HL-60 (cell line): ENCODE measurements at regions not wholly inside any gene's neighbourhood (a gene's known extent, or its start where the extent isn't known, plus 50 kb on each side); places are given as distances from the start of the nearest gene placed in this dataset.

Experiments used
- DNase-seq, 2 experiments: peaks; one replicate each; pipeline ENCODE4 v3.0.0-alpha.2; 2010 to 2020; ENCODE audit warnings: low read depth in 1 of 2, low spot score in 1 of 2
- H3K27ac ChIP-seq: fragments of 250-450 bp; sonication (Bioruptor Pico); replicated peaks from 2 replicates; pipeline ENCODE4 v1.5.1; 2020; ENCODE audit warnings: mild to moderate bottlenecking, moderate library complexity
- H3K27me3 ChIP-seq: fragments of 250-450 bp; sonication (Bioruptor Pico); 2 replicates; pipeline ENCODE4 v1.5.1; 2021; ENCODE audit warnings: mild to moderate bottlenecking, moderate library complexity; ENCODE audit not compliant: insufficient read depth, poor library complexity, severe bottlenecking
- H3K4me3 ChIP-seq: replicated peaks from 2 replicates; pipeline ENCODE4 v1.5.1; 2011; ENCODE audit warnings: mild to moderate bottlenecking, control low read depth, low read length; ENCODE audit not compliant: insufficient read depth
- GABPA ChIP-seq: IDR thresholded peaks from 2 replicates; pipeline ENCODE4 v1.6.1; 2012; ENCODE audit warnings: low read depth
- POLR2AphosphoS5 ChIP-seq: IDR thresholded peaks from 2 replicates; pipeline ENCODE4 v1.6.1; 2012; ENCODE audit warnings: low read depth
- SPI1 ChIP-seq: IDR thresholded peaks from 2 replicates; pipeline ENCODE4 v1.6.1; 2012; ENCODE audit warnings: low read depth, mild to moderate bottlenecking, borderline replicate concordance
- TF ChIP-seq, protein P1 (sequence below): IDR thresholded peaks from 2 replicates; pipeline ENCODE4 v1.6.1; 2012; ENCODE audit warnings: low read depth; ENCODE audit not compliant: insufficient replicate concordance
- TF ChIP-seq, protein P2 (sequence below): IDR thresholded peaks from one replicate; pipeline ENCODE4 v1.5.1; 2011; ENCODE audit warnings: low read length, control low read depth, inconsistent platforms; ENCODE audit not compliant: insufficient read depth

DNA sequence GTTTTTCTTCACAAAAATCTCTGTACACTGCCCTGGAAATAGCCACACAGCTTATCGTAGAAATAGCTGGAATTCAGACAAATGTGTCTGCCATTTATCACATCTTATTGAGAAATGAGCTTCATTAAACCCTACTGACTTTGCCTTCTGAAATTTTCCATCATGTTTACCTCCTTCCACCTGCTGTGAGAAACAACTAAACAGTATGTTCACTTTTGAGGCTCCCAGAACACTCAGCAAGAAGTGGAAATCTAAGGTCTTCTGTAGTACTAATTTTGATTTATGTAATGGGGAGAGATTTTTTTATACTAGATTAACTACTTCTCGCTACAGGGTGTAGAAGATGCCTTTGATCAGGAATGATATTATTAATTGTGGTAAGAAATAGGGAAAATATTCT, 268.0 kb downstream of the KCNC2 start:
- Histone ChIP-seq H3K27ac (no peak overlapping the region), H3K4me3 (no peak overlapping the region), H3K27me3 (no peaks in the 10 kb centered on the region)
- TF ChIP-seq GABPA (no peak), POLR2AphosphoS5 (no peak), SPI1 (no peak)
- TF ChIP-seq, protein P1, sequence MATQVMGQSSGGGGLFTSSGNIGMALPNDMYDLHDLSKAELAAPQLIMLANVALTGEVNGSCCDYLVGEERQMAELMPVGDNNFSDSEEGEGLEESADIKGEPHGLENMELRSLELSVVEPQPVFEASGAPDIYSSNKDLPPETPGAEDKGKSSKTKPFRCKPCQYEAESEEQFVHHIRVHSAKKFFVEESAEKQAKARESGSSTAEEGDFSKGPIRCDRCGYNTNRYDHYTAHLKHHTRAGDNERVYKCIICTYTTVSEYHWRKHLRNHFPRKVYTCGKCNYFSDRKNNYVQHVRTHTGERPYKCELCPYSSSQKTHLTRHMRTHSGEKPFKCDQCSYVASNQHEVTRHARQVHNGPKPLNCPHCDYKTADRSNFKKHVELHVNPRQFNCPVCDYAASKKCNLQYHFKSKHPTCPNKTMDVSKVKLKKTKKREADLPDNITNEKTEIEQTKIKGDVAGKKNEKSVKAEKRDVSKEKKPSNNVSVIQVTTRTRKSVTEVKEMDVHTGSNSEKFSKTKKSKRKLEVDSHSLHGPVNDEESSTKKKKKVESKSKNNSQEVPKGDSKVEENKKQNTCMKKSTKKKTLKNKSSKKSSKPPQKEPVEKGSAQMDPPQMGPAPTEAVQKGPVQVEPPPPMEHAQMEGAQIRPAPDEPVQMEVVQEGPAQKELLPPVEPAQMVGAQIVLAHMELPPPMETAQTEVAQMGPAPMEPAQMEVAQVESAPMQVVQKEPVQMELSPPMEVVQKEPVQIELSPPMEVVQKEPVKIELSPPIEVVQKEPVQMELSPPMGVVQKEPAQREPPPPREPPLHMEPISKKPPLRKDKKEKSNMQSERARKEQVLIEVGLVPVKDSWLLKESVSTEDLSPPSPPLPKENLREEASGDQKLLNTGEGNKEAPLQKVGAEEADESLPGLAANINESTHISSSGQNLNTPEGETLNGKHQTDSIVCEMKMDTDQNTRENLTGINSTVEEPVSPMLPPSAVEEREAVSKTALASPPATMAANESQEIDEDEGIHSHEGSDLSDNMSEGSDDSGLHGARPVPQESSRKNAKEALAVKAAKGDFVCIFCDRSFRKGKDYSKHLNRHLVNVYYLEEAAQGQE: no peak
- TF ChIP-seq, protein P2, sequence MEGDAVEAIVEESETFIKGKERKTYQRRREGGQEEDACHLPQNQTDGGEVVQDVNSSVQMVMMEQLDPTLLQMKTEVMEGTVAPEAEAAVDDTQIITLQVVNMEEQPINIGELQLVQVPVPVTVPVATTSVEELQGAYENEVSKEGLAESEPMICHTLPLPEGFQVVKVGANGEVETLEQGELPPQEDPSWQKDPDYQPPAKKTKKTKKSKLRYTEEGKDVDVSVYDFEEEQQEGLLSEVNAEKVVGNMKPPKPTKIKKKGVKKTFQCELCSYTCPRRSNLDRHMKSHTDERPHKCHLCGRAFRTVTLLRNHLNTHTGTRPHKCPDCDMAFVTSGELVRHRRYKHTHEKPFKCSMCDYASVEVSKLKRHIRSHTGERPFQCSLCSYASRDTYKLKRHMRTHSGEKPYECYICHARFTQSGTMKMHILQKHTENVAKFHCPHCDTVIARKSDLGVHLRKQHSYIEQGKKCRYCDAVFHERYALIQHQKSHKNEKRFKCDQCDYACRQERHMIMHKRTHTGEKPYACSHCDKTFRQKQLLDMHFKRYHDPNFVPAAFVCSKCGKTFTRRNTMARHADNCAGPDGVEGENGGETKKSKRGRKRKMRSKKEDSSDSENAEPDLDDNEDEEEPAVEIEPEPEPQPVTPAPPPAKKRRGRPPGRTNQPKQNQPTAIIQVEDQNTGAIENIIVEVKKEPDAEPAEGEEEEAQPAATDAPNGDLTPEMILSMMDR: no peak
- no peak for DNase-seq

DNA sequence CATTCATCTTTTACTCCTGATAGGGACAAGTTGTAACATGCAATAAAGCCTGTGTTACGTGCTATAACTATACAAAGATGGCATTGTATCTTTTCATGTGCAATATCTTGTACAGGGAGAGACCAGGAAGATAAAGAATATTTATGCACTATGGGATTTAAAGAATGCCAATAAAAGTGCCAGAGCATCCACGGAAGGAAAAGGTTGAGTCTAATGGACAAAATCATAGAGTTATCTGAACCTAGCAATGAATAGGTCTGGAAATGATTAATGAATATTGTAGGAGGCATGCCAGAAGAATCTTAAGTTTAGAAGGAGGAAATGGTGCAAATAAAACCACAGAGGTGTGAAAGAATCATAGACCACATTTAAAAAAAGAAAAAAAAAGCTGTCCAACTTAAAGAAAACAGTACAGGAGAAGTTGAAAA, 263.9 kb downstream of the KCNC2 start:
- H3K4me3 ChIP-seq: no peak overlapping the region
- no peak for DNase-seq
- TF ChIP-seq POLR2AphosphoS5: no peak
- TF ChIP-seq SPI1: no peak
- TF ChIP-seq, protein P1: no peak
- TF ChIP-seq GABPA: no peak
- TF ChIP-seq, protein P2: no peak
- H3K27ac ChIP-seq: no peak overlapping the region
- no peaks in the 10 kb centered on the region for H3K27me3 ChIP-seq

DNA sequence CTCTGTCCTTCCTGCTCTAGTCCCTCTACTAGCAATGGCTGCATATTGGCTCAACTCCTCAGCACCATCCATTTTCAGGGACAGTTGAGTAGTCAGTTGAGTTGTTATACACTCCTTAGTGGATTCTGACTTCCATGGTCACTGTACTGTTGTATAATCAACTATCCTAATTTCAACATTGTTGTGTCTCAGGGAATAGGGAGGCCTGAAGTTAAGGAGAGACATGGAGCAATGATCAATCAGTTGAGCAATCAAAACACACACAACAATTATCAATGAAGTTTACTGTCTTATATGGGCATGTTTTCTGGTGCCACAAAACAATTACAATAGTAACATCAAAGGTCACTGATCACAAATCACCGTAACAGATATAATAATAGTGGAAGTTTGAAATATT, 255.9 kb downstream of the KCNC2 start:
- H3K4me3 ChIP-seq: no peak overlapping the region
- H3K27me3 ChIP-seq: no peaks in the 10 kb centered on the region
- TF ChIP-seq GABPA: no peak
- TF ChIP-seq, protein P2: no peak
- TF ChIP-seq POLR2AphosphoS5: no peak
- TF ChIP-seq, protein P1: no peak
- TF ChIP-seq SPI1: no peak
- no peak overlapping the region for H3K27ac ChIP-seq
- no peak for DNase-seq
